ENCODE measurements at regions not wholly inside any gene's neighbourhood (a gene's known extent, or its start where the extent isn't known, plus 50 kb on each side); places are given as distances from the start of the nearest gene placed in this dataset.

DNA sequence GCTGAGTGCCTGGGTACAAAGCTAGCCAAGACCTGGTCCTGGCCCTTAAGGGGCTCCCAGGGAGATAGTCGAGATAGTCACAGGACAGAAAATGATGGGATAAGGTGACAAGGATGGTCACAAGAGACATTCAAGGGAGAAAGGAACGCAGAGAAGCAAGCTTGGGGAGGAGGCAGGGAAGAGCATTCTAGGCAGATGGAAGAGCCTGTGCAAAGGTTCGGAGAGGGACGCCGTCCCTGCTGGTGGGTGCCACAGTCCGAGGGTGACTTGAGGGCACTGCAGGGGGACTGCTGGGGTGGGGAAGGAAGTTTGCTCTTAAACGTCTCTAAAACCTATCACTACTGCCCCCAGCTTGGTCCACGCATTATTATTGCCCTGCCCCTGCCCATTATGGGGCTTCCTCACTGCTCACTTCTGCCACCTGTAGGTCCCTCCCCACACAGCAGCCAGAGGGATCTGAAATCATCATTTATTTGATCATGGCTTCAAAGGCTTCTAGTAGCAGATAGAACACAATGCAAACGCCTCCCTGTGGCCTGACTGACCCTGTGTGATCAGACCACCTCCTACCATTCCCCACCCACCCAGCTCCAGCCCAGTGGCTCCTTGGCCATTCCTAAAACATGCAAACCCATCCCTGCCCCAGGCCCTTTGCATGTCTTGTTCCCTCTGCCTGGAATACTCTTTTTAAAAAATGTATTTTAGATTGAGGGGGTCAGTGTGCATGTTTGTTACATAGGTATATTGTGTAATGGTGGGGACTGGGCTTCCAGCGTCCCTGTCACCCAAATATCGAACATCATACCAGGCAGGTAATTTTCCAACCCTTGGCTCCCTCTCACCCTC is 60.3 kb downstream of the RMI2 start:
- TF ChIP-seq, protein P1, sequence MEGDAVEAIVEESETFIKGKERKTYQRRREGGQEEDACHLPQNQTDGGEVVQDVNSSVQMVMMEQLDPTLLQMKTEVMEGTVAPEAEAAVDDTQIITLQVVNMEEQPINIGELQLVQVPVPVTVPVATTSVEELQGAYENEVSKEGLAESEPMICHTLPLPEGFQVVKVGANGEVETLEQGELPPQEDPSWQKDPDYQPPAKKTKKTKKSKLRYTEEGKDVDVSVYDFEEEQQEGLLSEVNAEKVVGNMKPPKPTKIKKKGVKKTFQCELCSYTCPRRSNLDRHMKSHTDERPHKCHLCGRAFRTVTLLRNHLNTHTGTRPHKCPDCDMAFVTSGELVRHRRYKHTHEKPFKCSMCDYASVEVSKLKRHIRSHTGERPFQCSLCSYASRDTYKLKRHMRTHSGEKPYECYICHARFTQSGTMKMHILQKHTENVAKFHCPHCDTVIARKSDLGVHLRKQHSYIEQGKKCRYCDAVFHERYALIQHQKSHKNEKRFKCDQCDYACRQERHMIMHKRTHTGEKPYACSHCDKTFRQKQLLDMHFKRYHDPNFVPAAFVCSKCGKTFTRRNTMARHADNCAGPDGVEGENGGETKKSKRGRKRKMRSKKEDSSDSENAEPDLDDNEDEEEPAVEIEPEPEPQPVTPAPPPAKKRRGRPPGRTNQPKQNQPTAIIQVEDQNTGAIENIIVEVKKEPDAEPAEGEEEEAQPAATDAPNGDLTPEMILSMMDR (IDR thresholded peaks at IDR 0.05) = peak in 1 of 2 donors; percentile 38
- TF ChIP-seq EP300 (IDR thresholded peaks at IDR 0.05) = no peak
